A549 (cell line): ENCODE measurements at regions not wholly inside any gene's neighbourhood (a gene's known extent, or its start where the extent isn't known, plus 50 kb on each side); places are given as distances from the start of the nearest gene placed in this dataset.
A peak's percentile ranks its signal among the peaks of the same experiment; 100 is the strongest.

Source experiments
- ATAC-seq, 2 experiments: fragments of 200-7000 bp in 1 of 2; fragments of >200 bp in 1 of 2; cut with Nextera tagmentation in 1 of 2; cut with Tn5 transposase in 1 of 2; 3 replicates each; pipeline versions ENCODE4 v1.8.0 to v1.9.1; 2018 to 2020; ENCODE audit warnings: mild to moderate bottlenecking in 1 of 2, moderate library complexity in 1 of 2
- CTCF ChIA-PET: fragments of 300-600 bp; sonication (Branson Sonifier 250); formaldehyde crosslinking; extraction: SDS; loops from one replicate; lab custom pipeline; 2021; ENCODE audit warnings: antibody characterized with exemption, inconsistent platforms; lab: Yijun Ruan, JAX
- POLR2A ChIA-PET: fragments of 350-600 bp; formaldehyde crosslinking; extraction: SDS; loops from one replicate; lab custom pipeline; 2021; ENCODE audit warnings: antibody characterized with exemption, inconsistent platforms; lab: Yijun Ruan, JAX
- DNase-seq, 2 experiments: peaks; one replicate each; pipeline versions ENCODE4 v3.0.0 to v3.0.0-alpha.2; 2011 to 2016; ENCODE audit warnings: low read depth in 1 of 2, low spot score in 1 of 2
- FAIRE-seq: peaks from 2 replicates; lab custom pipeline; 2011; peaks lifted over from hg19 to GRCh38; lab: Jason Lieb, UNC
- H3K27ac ChIP-seq, 2 experiments: fragments of >200 bp; sonication (Bioruptor Twin); formaldehyde crosslinking; 3 replicates each; pipeline ENCODE4 v1.5.1; 2016 to 2017
- H3K4me1 ChIP-seq: fragments of >200 bp; sonication (Bioruptor Twin); formaldehyde crosslinking; 3 replicates; pipeline ENCODE4 v1.6.1; 2016
- H3K4me2 ChIP-seq: fragments of >200 bp; sonication (Bioruptor Twin); formaldehyde crosslinking; 3 replicates; pipeline ENCODE4 v1.6.1; 2016
- H3K4me3 ChIP-seq: fragments of >200 bp; sonication (Bioruptor Twin); formaldehyde crosslinking; 3 replicates; pipeline ENCODE4 v1.5.1; 2016
- H3K9me3 ChIP-seq: fragments of >200 bp; sonication (Bioruptor Twin); formaldehyde crosslinking; 3 replicates; pipeline ENCODE4 v1.6.1; 2016
- ATOH8 ChIP-seq: fragments of 250-450 bp; sonication (Bioruptor Pico); IDR thresholded peaks from 2 replicates; pipeline ENCODE4 v1.5.0; 2020; ENCODE audit warnings: low read depth, mild to moderate bottlenecking, moderate library complexity
- BCL3 ChIP-seq: fragments of >200 bp; sonication (Bioruptor Twin); formaldehyde crosslinking; IDR thresholded peaks from 3 replicates; pipeline ENCODE4 v1.6.1; 2016
- BHLHE40 ChIP-seq: IDR thresholded peaks from 2 replicates; pipeline ENCODE4 v1.6.1; 2012; ENCODE audit warnings: low read depth, low read length, inconsistent platforms
- CBX2 ChIP-seq: fragments of 200-600 bp; sonication (generic); IDR thresholded peaks from 2 replicates; pipeline ENCODE4 v1.6.1; 2016; ENCODE audit warnings: low read depth, mild to moderate bottlenecking, borderline replicate concordance
- CEBPB ChIP-seq, 2 experiments: fragments of >200 bp in 1 of 2; sonication (Bioruptor Twin) in 1 of 2; formaldehyde crosslinking in 1 of 2; IDR thresholded peaks; 2 replicates each; pipeline ENCODE4 v1.6.1; 2012 to 2016
- EP300 ChIP-seq, 2 experiments: fragments of >200 bp; sonication (Bioruptor Twin); formaldehyde crosslinking; IDR thresholded peaks; 2 replicates in 1 of 2; 3 replicates in 1 of 2; pipeline ENCODE4 v1.6.1; 2016 to 2017
- FOSB ChIP-seq: fragments of 250-450 bp; sonication (Bioruptor Pico); IDR thresholded peaks from 2 replicates; pipeline ENCODE4 v1.5.0; 2020; ENCODE audit warnings: mild to moderate bottlenecking, moderate library complexity
- GATA3 ChIP-seq: IDR thresholded peaks from 2 replicates; pipeline ENCODE4 v1.6.1; 2012; ENCODE audit warnings: borderline replicate concordance
- HDAC2 ChIP-seq: fragments of 200-600 bp; sonication (generic); IDR thresholded peaks from 2 replicates; pipeline ENCODE4 v1.6.1; 2016
- HES2 ChIP-seq: fragments of >200 bp; sonication (Bioruptor Twin); formaldehyde crosslinking; IDR thresholded peaks from 2 replicates; pipeline ENCODE4 v1.6.1; 2016
- HEYL ChIP-seq: fragments of 250-450 bp; sonication (Bioruptor Pico); IDR thresholded peaks from 2 replicates; pipeline ENCODE4 v1.8.0; 2021; ENCODE audit warnings: mild to moderate bottlenecking, moderate library complexity
- HMGXB4 ChIP-seq: fragments of 250-450 bp; sonication (Bioruptor Pico); IDR thresholded peaks from 2 replicates; pipeline ENCODE4 v1.5.0; 2021; ENCODE audit warnings: mild to moderate bottlenecking, moderate library complexity, borderline replicate concordance
- HOXA7 ChIP-seq: fragments of 250-450 bp; sonication (Bioruptor Pico); IDR thresholded peaks from 2 replicates; pipeline ENCODE4 v1.5.0; 2020; ENCODE audit warnings: mild to moderate bottlenecking, moderate library complexity
- HOXB13 ChIP-seq: fragments of 250-450 bp; sonication (Bioruptor Pico); IDR thresholded peaks from 2 replicates; pipeline ENCODE4 v1.5.0; 2020; ENCODE audit warnings: low read depth, mild to moderate bottlenecking, moderate library complexity
- HOXB5 ChIP-seq: fragments of 250-450 bp; sonication (Bioruptor Pico); IDR thresholded peaks from 2 replicates; pipeline ENCODE4 v1.5.0; 2020; ENCODE audit warnings: mild to moderate bottlenecking, moderate library complexity
- JUNB ChIP-seq: fragments of >200 bp; sonication (Bioruptor Twin); formaldehyde crosslinking; IDR thresholded peaks from 2 replicates; pipeline ENCODE4 v1.6.1; 2016
- KDM1A ChIP-seq: fragments of 200-600 bp; sonication (generic); IDR thresholded peaks from 2 replicates; pipeline ENCODE4 v1.6.1; 2016; ENCODE audit warnings: low read depth, mild to moderate bottlenecking
- KDM5A ChIP-seq: fragments of 200-600 bp; sonication (generic); IDR thresholded peaks from 2 replicates; pipeline ENCODE4 v1.6.1; 2016; ENCODE audit warnings: antibody characterized with exemption, mild to moderate bottlenecking
- MAZ ChIP-seq: fragments of 150-350 bp; IDR thresholded peaks from 2 replicates; pipeline ENCODE4 v1.6.1; 2014; ENCODE audit warnings: antibody characterized with exemption, low read depth, low read length, borderline replicate concordance
- NR3C1 ChIP-seq: fragments of >200 bp; sonication (Bioruptor Twin); formaldehyde crosslinking; IDR thresholded peaks from 3 replicates; pipeline ENCODE4 v1.6.1; 2017
- PBX3 ChIP-seq: IDR thresholded peaks from 2 replicates; pipeline ENCODE4 v1.6.1; 2012
- RAD21 ChIP-seq, 2 experiments: fragments of >200 bp in 1 of 2; sonication (Bioruptor Twin) in 1 of 2; formaldehyde crosslinking in 1 of 2; IDR thresholded peaks in 1 of 2; conservative IDR thresholded peaks in 1 of 2; 2 replicates in 1 of 2; 3 replicates in 1 of 2; pipeline ENCODE4 v1.6.1; 2012 to 2018; ENCODE audit warnings: inconsistent platforms in 1 of 2
- RCOR1 ChIP-seq: fragments of 150-350 bp; IDR thresholded peaks from 2 replicates; pipeline ENCODE4 v1.6.1; 2014; ENCODE audit warnings: antibody characterized with exemption, low read length, low read depth
- RFX5 ChIP-seq: fragments of 450-650 bp; IDR thresholded peaks from 2 replicates; pipeline ENCODE4 v1.7.1; 2014; ENCODE audit warnings: antibody characterized with exemption, mild to moderate bottlenecking, moderate library complexity
- SMC3 ChIP-seq: fragments of >200 bp; sonication (Bioruptor Twin); formaldehyde crosslinking; IDR thresholded peaks from 3 replicates; pipeline ENCODE4 v1.6.1; 2018; ENCODE audit warnings: inconsistent platforms
- SREBF2 ChIP-seq: fragments of 450-650 bp; IDR thresholded peaks from 2 replicates; pipeline ENCODE4 v1.6.1; 2014; ENCODE audit warnings: mild to moderate bottlenecking, moderate library complexity
- USF2 ChIP-seq: fragments of 450-650 bp; IDR thresholded peaks from 2 replicates; pipeline ENCODE4 v1.6.1; 2014; ENCODE audit warnings: antibody characterized with exemption
- ZC3H11A ChIP-seq: fragments of 450-650 bp; IDR thresholded peaks from 2 replicates; pipeline ENCODE4 v1.6.1; 2014; ENCODE audit warnings: antibody characterized with exemption, mild to moderate bottlenecking
- WGBS: methylation state at CpG from one replicate; pipeline ENCODE4 v1.1.6; 2017; ENCODE audit errors: missing lambda C conversion rate; 5-methylcytosine and 5-hydroxymethylcytosine counted together

GRCh38 chr10:28871665-28872064, 194.3 kb downstream of the BAMBI start:
- FAIRE-seq, result no peak
- CTCF ChIA-PET, result interaction anchor here (1.1 to 1.6 kb wide), 3 partner anchors 32 to 433 kb away, joined by 3 to 6 read pairs (median 4); no protein-coding TSS in a partner anchor

GRCh38 chr10:28872587-28873165, 195.4 kb downstream of the BAMBI start:
- Histone ChIP-seq H3K27ac (no peak overlapping the region), H3K4me1 (peaks cover 13% of the 10 kb centered on the region), H3K4me2 (no peak overlapping the region), H3K9me3 (no peaks in the 10 kb centered on the region), H3K4me3 (no peak overlapping the region)
- CTCF ChIA-PET, result interaction anchor here (0.6 to 1.6 kb wide), 3 partner anchors 66 to 432 kb away, joined by 3 to 6 read pairs (median 4); no protein-coding TSS in a partner anchor
- FAIRE-seq, result no peak
- 75% methylated on average over 5 of the region's 5 CpGs for WGBS
- ATAC-seq, result no peak
- POLR2A ChIA-PET, result no interaction called here
- TF ChIP-seq CEBPB (IDR thresholded peaks at IDR 0.05) (no peak), HEYL (CRISPR knock-in tag) (no peak), RCOR1 (no peak), KDM5A (no peak), EP300 (IDR thresholded peaks at IDR 0.05) (no peak), HOXA7 (no peak), JUNB (no peak), GATA3 (no peak), RFX5 (no peak), MAZ (no peak), HOXB5 (no peak), BCL3 (no peak)
- no peak for DNase-seq

More at GRCh38 chr10:28871665-28872064, 194.3 kb downstream of the BAMBI start:
- POLR2A ChIA-PET, result no interaction called here
- Histone ChIP-seq H3K9me3 (no peaks in the 10 kb centered on the region), H3K27ac (no peak overlapping the region), H3K4me2 (no peak overlapping the region), H3K4me3 (no peak overlapping the region), H3K4me1 (peaks cover 13% of the 10 kb centered on the region)
- 87% methylated on average over 4 of the region's 4 CpGs for WGBS
- ATAC-seq (no peak), DNase-seq (no peak)
- TF ChIP-seq FOSB (CRISPR knock-in tag) (no peak), HOXB13 (CRISPR knock-in tag) (no peak), USF2 (no peak), HDAC2 (no peak)

GRCh38 chr10:28873540-28873939, 196.2 kb downstream of the BAMBI start:
- H3K4me2 ChIP-seq, result 0 out of 3 replicates have a peak overlapping the region, but pooled peaks have one; percentile 7
- no peaks in the 10 kb centered on the region for H3K9me3 ChIP-seq
- POLR2A ChIA-PET, result no interaction called here
- no peak for DNase-seq
- ATAC-seq, result no peak
- CTCF ChIA-PET, result no interaction called here
- FAIRE-seq, result no peak
- H3K4me3 ChIP-seq, result no peak overlapping the region
- 0 out of 6 replicates have a peak overlapping the region, but pooled peaks of 1 of the 2 experiments have one; percentile 22 for H3K27ac ChIP-seq
- peaks cover 13% of the 10 kb centered on the region for H3K4me1 ChIP-seq
- WGBS, result 60% methylated on average over 4 of the region's 4 CpGs
- TF ChIP-seq BHLHE40, result no peak
- no peak for TF ChIP-seq CBX2
- TF ChIP-seq HEYL (CRISPR knock-in tag), result no peak
- no peak for TF ChIP-seq HMGXB4 (CRISPR knock-in tag)
- no peak for TF ChIP-seq RAD21 (conservative IDR thresholded peaks at IDR 0.05 in 1 of 2, IDR thresholded peaks at IDR 0.05 in 1 of 2)
- TF ChIP-seq KDM1A, result no peak
- no peak for TF ChIP-seq PBX3
- TF ChIP-seq HES2, result no peak
- no peak for TF ChIP-seq SMC3
- TF ChIP-seq NR3C1, result no peak
- no peak for TF ChIP-seq BCL3
- TF ChIP-seq SREBF2, result no peak
- TF ChIP-seq ZC3H11A, result no peak
- no peak for TF ChIP-seq EP300 (IDR thresholded peaks at IDR 0.05)
- TF ChIP-seq ATOH8, result no peak
